ENCODE measurements at regions not wholly inside any gene's neighbourhood (a gene's known extent, or its start where the extent isn't known, plus 50 kb on each side); places are given as distances from the start of the nearest gene placed in this dataset.

GRCh38 chr13:83184819-83185218 is 697.5 kb downstream of the SLITRK1 start:
- Mint-ChIP-seq H3K4me3 (no peak overlapping the region), H3K4me1 (no peaks in the 10 kb centered on the region), H3K27me3 (no peaks in the 10 kb centered on the region), H3K36me3 (ENCODE audit: low read depth) (no peaks in the 10 kb centered on the region), H3K9me3 (peaks cover 4% of the 10 kb centered on the region), H3K27ac (no peak overlapping the region)
- POLR2A ChIA-PET = no interaction called here
- CTCF ChIA-PET = no interaction called here
- TF ChIP-seq CTCF (IDR thresholded peaks at IDR 0.05) = no peak
- intact Hi-C loops (cut with micrococcal nuclease) = no loop called here
- ATAC-seq (ENCODE audit: low read depth) (no peak), DNase-seq (no peak)

GRCh38 chr13:83184150-83184475 is 698.2 kb downstream of the SLITRK1 start:
- H3K4me1 Mint-ChIP-seq = no peaks in the 10 kb centered on the region
- DNase-seq = no peak
- H3K4me3 Mint-ChIP-seq = no peak overlapping the region
- no peaks in the 10 kb centered on the region for H3K27me3 Mint-ChIP-seq
- intact Hi-C loops (cut with micrococcal nuclease) = no loop called here
- ChIA-PET POLR2A (no interaction called here), CTCF (no interaction called here)
- peaks cover 7% of the 10 kb centered on the region for H3K9me3 Mint-ChIP-seq
- no peaks in the 10 kb centered on the region for H3K36me3 Mint-ChIP-seq (ENCODE audit: low read depth)
- ATAC-seq (ENCODE audit: low read depth) = no peak
- H3K27ac Mint-ChIP-seq = no peak overlapping the region
- no peak for TF ChIP-seq CTCF (IDR thresholded peaks at IDR 0.05)

- no peak for ATAC-seq (ENCODE audit: low read depth)
- Mint-ChIP-seq H3K36me3 (ENCODE audit: low read depth) (no peaks in the 10 kb centered on the region), H3K4me3 (no peak overlapping the region), H3K27me3 (no peaks in the 10 kb centered on the region), H3K27ac (no peak overlapping the region), H3K4me1 (no peaks in the 10 kb centered on the region), H3K9me3 (peaks cover 7% of the 10 kb centered on the region)
- intact Hi-C loops (cut with micrococcal nuclease) = no loop called here
- TF ChIP-seq CTCF (IDR thresholded peaks at IDR 0.05) = no peak
- no peak for DNase-seq
- ChIA-PET POLR2A (no interaction called here), CTCF (no interaction called here)
Observed at GRCh38 chr13:83183439-83184149, 698.7 kb downstream of the SLITRK1 start.

- no peak overlapping the region for H3K4me3 Mint-ChIP-seq
- ChIA-PET CTCF (no interaction called here), POLR2A (no interaction called here)
- no peak for DNase-seq
- no peaks in the 10 kb centered on the region for H3K4me1 Mint-ChIP-seq
- H3K27ac Mint-ChIP-seq = no peak overlapping the region
- no peak for TF ChIP-seq CTCF (IDR thresholded peaks at IDR 0.05)
- intact Hi-C loops (cut with micrococcal nuclease) = no loop called here
- no peaks in the 10 kb centered on the region for H3K36me3 Mint-ChIP-seq (ENCODE audit: low read depth)
- no peak for ATAC-seq (ENCODE audit: low read depth)
- H3K9me3 Mint-ChIP-seq = peaks cover 7% of the 10 kb centered on the region
- no peaks in the 10 kb centered on the region for H3K27me3 Mint-ChIP-seq
Observed at GRCh38 chr13:83182845-83183244, 699.4 kb downstream of the SLITRK1 start.

- H3K36me3 Mint-ChIP-seq (ENCODE audit: low read depth) = no peaks in the 10 kb centered on the region
- DNase-seq (no peak), ATAC-seq (ENCODE audit: low read depth) (no peak)
- H3K9me3 Mint-ChIP-seq = peaks cover 8% of the 10 kb centered on the region
- no peaks in the 10 kb centered on the region for H3K27me3 Mint-ChIP-seq
- CTCF ChIA-PET = no interaction called here
- no peak for TF ChIP-seq CTCF (IDR thresholded peaks at IDR 0.05)
- H3K4me1 Mint-ChIP-seq = no peaks in the 10 kb centered on the region
- H3K27ac Mint-ChIP-seq = no peak overlapping the region
- no peak overlapping the region for H3K4me3 Mint-ChIP-seq
- POLR2A ChIA-PET = no interaction called here
- intact Hi-C loops (cut with micrococcal nuclease) = no loop called here
Observed at GRCh38 chr13:83178008-83178407, 704.3 kb downstream of the SLITRK1 start.
